ENCODE measurements at regions not wholly inside any gene's neighbourhood (a gene's known extent, or its start where the extent isn't known, plus 50 kb on each side); places are given as distances from the start of the nearest gene placed in this dataset.
"Not testable (repeated sequence)": the region's sequence is repeated elsewhere in the genome, so short reads cannot be mapped to it uniquely, and the experiment has no call there.

GRCh38 chr9:41075671-41076070 is 52.8 kb downstream of the FOXD4L6 start:
- not testable (repeated sequence) for H3K27ac ChIP-seq, H3K4me3 ChIP-seq, H3K9ac ChIP-seq, H4K20me1 ChIP-seq, H3K4me1 ChIP-seq, H3K4me2 ChIP-seq, H3K36me3 ChIP-seq
- H3K9me3 ChIP-seq (replicated peaks in 1 of 11) = peaks cover 0 to 12% (median 4%) of the 10 kb centered on the region in 11 experiments; a peak in 7 of 22 replicates
- peaks cover 26 to 40% (median 34%) of the 10 kb centered on the region in 11 experiments for H3K27me3 ChIP-seq

- not testable (repeated sequence) for H3K4me1 ChIP-seq, H3K36me3 ChIP-seq, H3K27ac ChIP-seq, H4K20me1 ChIP-seq
- Histone ChIP-seq H3K9ac (peak overlapping the region in 4 of 11 experiments; percentile 1 to 56 (median 36); a peak in 5 of 22 replicates), H3K4me3 (peak overlapping the region; percentile 52 to 67 (median 59)), H3K27me3 (peaks cover 26 to 40% (median 34%) of the 10 kb centered on the region in 11 experiments), H3K9me3 (replicated peaks in 1 of 11) (peaks cover 0 to 12% (median 4%) of the 10 kb centered on the region in 11 experiments; a peak in 7 of 22 replicates), H3K4me2 (peak overlapping the region; percentile 65 to 81 (median 75))
Observed at GRCh38 chr9:41074356-41074942, 54.0 kb downstream of the FOXD4L6 start.

DNA sequence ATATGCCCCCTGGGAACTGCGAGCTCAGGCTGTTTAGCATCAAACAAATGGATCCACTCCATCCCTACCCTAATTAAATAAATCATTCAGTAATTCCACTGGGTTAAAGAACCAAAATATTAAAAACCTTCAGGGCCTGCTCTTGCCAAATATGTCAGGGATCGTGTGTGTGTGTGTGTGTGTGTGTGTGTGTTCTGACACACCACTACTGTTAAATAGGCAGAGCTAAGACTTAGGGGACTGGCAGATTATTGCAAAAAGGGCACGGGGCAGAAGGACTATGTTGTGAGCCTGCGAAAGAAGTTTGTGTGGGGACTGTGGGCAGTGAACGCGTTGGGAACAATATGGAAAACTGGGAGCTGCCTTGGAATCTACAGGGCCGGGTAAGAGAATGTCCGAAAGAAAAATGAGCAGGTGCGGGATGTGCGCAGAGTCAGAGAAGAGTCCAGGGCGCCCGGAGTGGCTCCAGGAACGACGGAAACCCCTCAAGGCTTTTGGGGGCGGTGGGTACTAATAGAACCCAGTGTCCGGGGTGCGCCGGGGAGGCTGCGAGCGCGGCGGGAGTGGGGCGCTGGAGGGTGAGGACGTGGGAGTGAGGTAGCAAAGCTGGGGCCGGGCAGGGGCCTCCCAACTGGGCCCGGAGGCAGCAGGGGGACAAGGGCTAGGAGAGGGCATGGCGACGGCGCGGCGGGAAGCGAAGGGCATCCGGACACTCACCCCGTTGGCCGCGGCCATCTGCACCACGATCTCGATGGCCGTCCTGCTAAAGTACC is 54.8 kb downstream of the FOXD4L6 start:
- H3K36me3 ChIP-seq, H3K4me1 ChIP-seq, H4K20me1 ChIP-seq, H3K27ac ChIP-seq, H3K9ac ChIP-seq: not testable (repeated sequence)
- peaks cover 0 to 12% (median 4%) of the 10 kb centered on the region in 11 experiments; a peak in 7 of 22 replicates for H3K9me3 ChIP-seq (replicated peaks in 1 of 11)
- H3K4me2 ChIP-seq = peak overlapping the region in 6 of 11 experiments; percentile 65 to 81 (median 76); a peak in 8 of 22 replicates
- H3K27me3 ChIP-seq = peaks cover 26 to 40% (median 34%) of the 10 kb centered on the region in 11 experiments
- H3K4me3 ChIP-seq = peak overlapping the region in 4 of 10 experiments; percentile 53 to 67 (median 62); a peak in 6 of 20 replicates

- H4K20me1 ChIP-seq; H3K9me3 ChIP-seq (replicated peaks in 1 of 11); H3K36me3 ChIP-seq; H3K9ac ChIP-seq; H3K4me3 ChIP-seq; H3K27me3 ChIP-seq: not testable (repeated sequence)
- Histone ChIP-seq H3K27ac (0 out of 22 replicates have a peak overlapping the region, but pooled peaks of 1 of the 11 experiments have one; percentile 35), H3K4me1 (peaks cover 0 to 10% (median 1%) of the 10 kb centered on the region in 10 experiments; a peak in 6 of 20 replicates), H3K4me2 (peak overlapping the region in 10 of 11 experiments; percentile 13 to 76 (median 41); a peak in 11 of 22 replicates)
Observed at GRCh38 chr9:41064125-41064795, 64.2 kb downstream of the FOXD4L6 start.

DNA sequence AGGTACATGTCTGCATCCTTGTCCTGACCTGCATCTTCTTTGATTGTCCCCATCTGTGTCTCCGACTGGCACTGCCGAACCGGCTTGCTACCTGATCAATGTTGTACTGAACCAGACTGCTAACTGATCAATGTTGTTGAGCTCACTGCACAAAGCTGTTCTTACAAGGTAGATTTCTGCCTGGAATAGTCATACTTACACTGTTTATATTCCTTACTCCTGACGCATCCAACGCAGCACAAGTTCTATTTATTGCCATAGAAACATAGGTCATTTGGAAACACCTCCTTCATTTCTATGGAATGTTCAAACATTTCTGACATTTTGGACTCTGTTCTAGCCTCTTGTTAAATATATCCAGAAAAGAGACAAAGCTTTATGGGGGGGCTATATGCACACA is 65.2 kb downstream of the FOXD4L6 start:
- not testable (repeated sequence) for H3K9me3 ChIP-seq (replicated peaks in 1 of 11); H3K36me3 ChIP-seq; H3K27ac ChIP-seq; H3K4me2 ChIP-seq; H3K9ac ChIP-seq; H3K27me3 ChIP-seq; H4K20me1 ChIP-seq; H3K4me3 ChIP-seq
- peaks cover 0 to 10% (median 1%) of the 10 kb centered on the region in 10 experiments; a peak in 6 of 20 replicates for H3K4me1 ChIP-seq

- H3K4me1 ChIP-seq; H3K9me3 ChIP-seq (replicated peaks in 1 of 11); H4K20me1 ChIP-seq; H3K4me2 ChIP-seq; H3K27me3 ChIP-seq; H3K27ac ChIP-seq; H3K9ac ChIP-seq; H3K4me3 ChIP-seq; H3K36me3 ChIP-seq: not testable (repeated sequence)
Observed at GRCh38 chr9:41059603-41060002, 68.9 kb downstream of the FOXD4L6 start.

GRCh38 chr9:41053666-41054363 is 74.7 kb downstream of the FOXD4L6 start:
- H3K4me2 ChIP-seq; H3K27ac ChIP-seq; H3K4me3 ChIP-seq; H3K9me3 ChIP-seq (replicated peaks in 1 of 11); H3K9ac ChIP-seq; H4K20me1 ChIP-seq; H3K4me1 ChIP-seq; H3K36me3 ChIP-seq; H3K27me3 ChIP-seq: not testable (repeated sequence)

- H3K9ac ChIP-seq; H3K27me3 ChIP-seq; H3K4me2 ChIP-seq; H4K20me1 ChIP-seq; H3K4me1 ChIP-seq; H3K9me3 ChIP-seq (replicated peaks in 1 of 11); H3K27ac ChIP-seq; H3K4me3 ChIP-seq; H3K36me3 ChIP-seq: not testable (repeated sequence)
Observed at GRCh38 chr9:41048672-41049071, 79.8 kb downstream of the FOXD4L6 start.

- not testable (repeated sequence) for H3K4me2 ChIP-seq; H4K20me1 ChIP-seq; H3K36me3 ChIP-seq; H3K4me3 ChIP-seq; H3K9ac ChIP-seq; H3K9me3 ChIP-seq (replicated peaks in 1 of 11); H3K27me3 ChIP-seq; H3K27ac ChIP-seq; H3K4me1 ChIP-seq
Observed at GRCh38 chr9:41047792-41048191, 80.7 kb downstream of the FOXD4L6 start.

GRCh38 chr9:41044930-41045329 is 83.6 kb downstream of the FOXD4L6 start:
- not testable (repeated sequence) for H3K4me3 ChIP-seq; H3K4me2 ChIP-seq; H3K9me3 ChIP-seq (replicated peaks in 1 of 11); H3K36me3 ChIP-seq; H3K9ac ChIP-seq; H3K27ac ChIP-seq; H3K27me3 ChIP-seq; H3K4me1 ChIP-seq; H4K20me1 ChIP-seq

DNA sequence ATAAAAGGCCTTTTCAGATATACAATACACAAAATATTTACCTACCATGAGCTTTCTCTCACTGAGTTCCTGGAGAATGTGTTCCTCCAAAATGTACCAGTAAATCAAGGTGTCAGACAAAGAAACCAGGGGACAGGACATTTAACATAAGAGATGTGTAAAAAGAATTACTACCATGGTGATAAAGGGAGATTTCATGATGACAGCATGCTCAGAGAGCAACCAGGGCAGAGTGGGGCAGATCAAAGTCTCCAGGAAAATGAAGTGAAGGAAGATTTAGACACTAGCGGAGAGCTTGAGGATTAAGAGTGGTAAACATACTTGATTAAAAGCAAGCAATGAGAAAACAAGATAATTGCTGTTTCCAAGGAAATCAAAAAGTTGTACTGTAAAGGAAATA is 85.0 kb downstream of the FOXD4L6 start:
- not testable (repeated sequence) for H4K20me1 ChIP-seq; H3K36me3 ChIP-seq; H3K4me1 ChIP-seq; H3K27ac ChIP-seq; H3K9ac ChIP-seq; H3K9me3 ChIP-seq (replicated peaks in 1 of 11); H3K27me3 ChIP-seq; H3K4me3 ChIP-seq
- H3K4me2 ChIP-seq = peak overlapping the region in 1 of 11 experiments; percentile 37; a peak in 1 of 22 replicates

GRCh38 chr9:41042111-41042510 is 86.4 kb downstream of the FOXD4L6 start:
- H3K4me2 ChIP-seq; H3K9me3 ChIP-seq (replicated peaks in 1 of 11); H3K4me3 ChIP-seq; H3K27ac ChIP-seq; H3K9ac ChIP-seq; H3K36me3 ChIP-seq; H3K27me3 ChIP-seq; H4K20me1 ChIP-seq; H3K4me1 ChIP-seq: not testable (repeated sequence)

- H3K4me3 ChIP-seq, H3K27me3 ChIP-seq, H3K27ac ChIP-seq: not testable (repeated sequence)
Observed at GRCh38 chr9:41040705-41041342, 87.7 kb downstream of the FOXD4L6 start.

More at GRCh38 chr9:41040705-41041342, 87.7 kb downstream of the FOXD4L6 start:
- not testable (repeated sequence) for H3K36me3 ChIP-seq; H4K20me1 ChIP-seq; H3K9ac ChIP-seq; H3K9me3 ChIP-seq (replicated peaks in 1 of 11); H3K4me1 ChIP-seq; H3K4me2 ChIP-seq
